Breast epithelium (tissue), 3 donors: ENCODE measurements at regions not wholly inside any gene's neighbourhood (a gene's known extent, or its start where the extent isn't known, plus 50 kb on each side); places are given as distances from the start of the nearest gene placed in this dataset.

ENCODE experiments used
- CTCF ChIP-seq, 3 donors: fragments of 450-650 bp; IDR thresholded peaks; one replicate each; pipeline ENCODE4 v1.5.1; 2016 to 2017; ENCODE audit warnings: antibody characterized with exemption in 3 of 3, mild to moderate bottlenecking in 3 of 3, moderate library complexity in 3 of 3
- POLR2A ChIP-seq: fragments of 450-650 bp; IDR thresholded peaks from one replicate; pipeline ENCODE4 v1.6.1; 2016; ENCODE audit warnings: antibody characterized with exemption, mild to moderate bottlenecking, moderate library complexity
- POLR2AphosphoS5 ChIP-seq, 3 donors: sonication (generic); formaldehyde crosslinking; IDR thresholded peaks; one replicate each; pipeline ENCODE4 v1.6.1; 2017; ENCODE audit warnings: antibody characterized with exemption in 3 of 3

- TF ChIP-seq POLR2AphosphoS5 (IDR thresholded peaks at IDR 0.05): no peak
- TF ChIP-seq CTCF (IDR thresholded peaks at IDR 0.05): no peak
- no peak for TF ChIP-seq POLR2A
These were observed 77.5 kb upstream of the VPREB1 start for GRCh38 chr22:22166941-22167713.
